A673 (cell line): ENCODE measurements at regions not wholly inside any gene's neighbourhood (a gene's known extent, or its start where the extent isn't known, plus 50 kb on each side); places are given as distances from the start of the nearest gene placed in this dataset.

Experiments used
- BruUV-seq: library from RNA; stranded (reverse); fragments of 400-500 nt; replicated peaks from 2 replicates; lab custom pipeline; 2021; lab: Mats Ljungman, UMichigan
- CTCF ChIA-PET: fragments of 300-600 bp; sonication (Branson Sonifier 250); formaldehyde crosslinking; loops from one replicate; lab custom pipeline; 2022; ENCODE audit warnings: antibody characterized with exemption; lab: Charles Lee
- POLR2A ChIA-PET: fragments of 300-600 bp; sonication (Branson Sonifier 250); formaldehyde crosslinking; loops from one replicate; lab custom pipeline; 2022; ENCODE audit warnings: antibody characterized with exemption; ENCODE audit not compliant: low non-redundant PET; lab: Charles Lee
- DNase-seq: peaks from one replicate; pipeline ENCODE4 v3.0.0-alpha.2; 2015; ENCODE audit warnings: low spot score
- H3K27ac ChIP-seq: fragments of 200-600 bp; sonication (generic); 2 replicates; pipeline ENCODE4 v1.5.1; 2016; ENCODE audit warnings: mixed run types, low read depth, mild to moderate bottlenecking, mixed read lengths, antibody characterized with exemption, low read length; ENCODE audit not compliant: poor library complexity, severe bottlenecking
- H3K27me3 ChIP-seq: fragments of 200-600 bp; sonication (generic); replicated peaks from 2 replicates; pipeline ENCODE4 v1.6.1; 2017; ENCODE audit warnings: mixed run types, low read depth, mild to moderate bottlenecking, mixed read lengths, antibody characterized with exemption, low read length; ENCODE audit not compliant: insufficient read depth, poor library complexity
- H3K36me3 ChIP-seq: fragments of 200-600 bp; sonication (generic); 2 replicates; pipeline ENCODE4 v1.6.1; 2016; ENCODE audit warnings: mixed run types, mild to moderate bottlenecking, mixed read lengths, antibody characterized with exemption, low read length; ENCODE audit not compliant: insufficient read depth, poor library complexity, severe bottlenecking
- H3K4me1 ChIP-seq: fragments of 200-600 bp; sonication (generic); 2 replicates; pipeline ENCODE4 v1.6.1; 2017; ENCODE audit warnings: mixed run types, mild to moderate bottlenecking, mixed read lengths, antibody characterized with exemption, low read length; ENCODE audit not compliant: insufficient read depth, poor library complexity, severe bottlenecking
- H3K4me3 ChIP-seq: fragments of 200-600 bp; sonication (generic); 2 replicates; pipeline ENCODE4 v1.5.1; 2016; ENCODE audit warnings: low read depth, mixed run types, mild to moderate bottlenecking, mixed read lengths, low read length; ENCODE audit not compliant: poor library complexity, severe bottlenecking
- H3K9me3 ChIP-seq: fragments of 200-600 bp; sonication (generic); 2 replicates; pipeline ENCODE4 v1.6.1; 2016; ENCODE audit warnings: mixed run types, low read depth, mild to moderate bottlenecking, mixed read lengths, antibody characterized with exemption, low read length; ENCODE audit not compliant: poor library complexity, severe bottlenecking
- CTCF ChIP-seq: fragments of 300-800, 200-600 bp; sonication (generic); conservative IDR thresholded peaks from 2 replicates; pipeline ENCODE4 v1.5.1; 2017; ENCODE audit warnings: low read depth, mild to moderate bottlenecking, antibody characterized with exemption, low read length, moderate library complexity, mixed read lengths
- EZH2 ChIP-seq: fragments of 200-600 bp; sonication (generic); IDR thresholded peaks from 2 replicates; pipeline ENCODE4 v1.6.1; 2017; ENCODE audit warnings: borderline replicate concordance, low read depth, mild to moderate bottlenecking, mixed read lengths, antibody characterized with exemption, low read length; ENCODE audit not compliant: poor library complexity, severe bottlenecking
- intact Hi-C: fragments of 100-400 bp; cut with micrococcal nuclease; formaldehyde crosslinking; loops from one replicate; pipeline ENCODE4 v1.10.0; 2022; ENCODE audit not compliant: unreplicated experiment

GRCh38 chr5:92687821-92688722, 892.9 kb downstream of the NR2F1-AS1 start:
- no peak overlapping the region for H3K4me3 ChIP-seq
- no peaks in the 10 kb centered on the region for H3K4me1 ChIP-seq
- no TSS peak for BruUV-seq
- ChIA-PET CTCF (interaction anchor here (0.7 to 1.2 kb wide), 3 partner anchors 228 to 1113 kb away, joined by 3 to 4 read pairs (median 3); no protein-coding TSS in a partner anchor), POLR2A (no interaction called here)
- intact Hi-C loops: no loop called here
- H3K27me3 ChIP-seq: peaks cover 6% of the 10 kb centered on the region
- peak; percentile 41 for DNase-seq
- H3K27ac ChIP-seq: no peak overlapping the region
- TF ChIP-seq EZH2: no peak
- TF ChIP-seq CTCF: peak; percentile 45
- no peaks in the 10 kb centered on the region for H3K9me3 ChIP-seq
- H3K36me3 ChIP-seq: no peaks in the 10 kb centered on the region

GRCh38 chr5:92678640-92679039, 902.4 kb downstream of the NR2F1-AS1 start:
- no peak overlapping the region for H3K27ac ChIP-seq
- no peak for DNase-seq
- TF ChIP-seq CTCF (no peak), EZH2 (no peak)
- intact Hi-C loops: no loop called here
- no TSS peak for BruUV-seq
- no peaks in the 10 kb centered on the region for H3K36me3 ChIP-seq
- CTCF ChIA-PET: no interaction called here
- H3K4me3 ChIP-seq: no peak overlapping the region
- H3K27me3 ChIP-seq: no peaks in the 10 kb centered on the region
- H3K9me3 ChIP-seq: no peaks in the 10 kb centered on the region
- POLR2A ChIA-PET: no interaction called here
- H3K4me1 ChIP-seq: peaks cover 5% of the 10 kb centered on the region

- CTCF ChIA-PET: no interaction called here
- TF ChIP-seq EZH2 (no peak), CTCF (no peak)
- Histone ChIP-seq H3K4me3 (no peak overlapping the region), H3K27ac (no peak overlapping the region), H3K27me3 (no peaks in the 10 kb centered on the region), H3K36me3 (no peaks in the 10 kb centered on the region), H3K4me1 (peaks cover 5% of the 10 kb centered on the region), H3K9me3 (no peaks in the 10 kb centered on the region)
- intact Hi-C loops: no loop called here
- no TSS peak for BruUV-seq
- DNase-seq: no peak
- POLR2A ChIA-PET: no interaction called here
Observed at GRCh38 chr5:92676215-92677165, 904.5 kb downstream of the NR2F1-AS1 start.
